Heart right ventricle (tissue), 16 donors: ENCODE measurements at regions not wholly inside any gene's neighbourhood (a gene's known extent, or its start where the extent isn't known, plus 50 kb on each side); places are given as distances from the start of the nearest gene placed in this dataset.
A peak's percentile ranks its signal among the peaks of the same experiment; 100 is the strongest.
"Not testable (repeated sequence)": the region's sequence is repeated elsewhere in the genome, so short reads cannot be mapped to it uniquely, and the experiment has no call there.

Experiments
- ATAC-seq, 8 donors: fragments of 200-7000 bp; cut with Tn5 transposase; one replicate each; pipeline ENCODE4 v1.9.1; 2020; ENCODE audit warnings: mild to moderate bottlenecking in 8 of 8, moderate library complexity in 8 of 8, moderate number of reproducible peaks in 1 of 8
- DNase-seq, 2 donors: peaks; one replicate each; pipeline ENCODE4 v3.0.0-alpha.2; 2020
- H3K27ac ChIP-seq, 10 donors: fragments of 200-600 bp; sonication (generic) in 2 of 10; one replicate each; pipeline versions ENCODE4 v1.5.0 to v1.8.0; 2020 to 2022; ENCODE audit warnings: mild to moderate bottlenecking in 3 of 10
- H3K27me3 ChIP-seq, 7 donors: fragments of 200-600 bp; one replicate each; pipeline ENCODE4 v1.8.0; 2021 to 2022; ENCODE audit warnings: mild to moderate bottlenecking in 2 of 7
- H3K36me3 ChIP-seq, 9 donors: fragments of 200-600 bp; sonication (generic) in 1 of 9; one replicate each; pipeline versions ENCODE4 v1.5.0 to v1.8.0; 2020 to 2022; ENCODE audit warnings: mild to moderate bottlenecking in 2 of 9
- H3K4me1 ChIP-seq, 9 donors: fragments of 200-600 bp; sonication (generic) in 1 of 9; one replicate each; pipeline versions ENCODE4 v1.5.0 to v1.8.0; 2020 to 2022; ENCODE audit warnings: mild to moderate bottlenecking in 4 of 9
- H3K4me3 ChIP-seq, 10 donors: fragments of 200-600 bp; sonication (generic) in 2 of 10; one replicate each; pipeline versions ENCODE4 v1.5.0 to v1.8.0; 2020 to 2022; ENCODE audit warnings: mild to moderate bottlenecking in 7 of 10, moderate library complexity in 2 of 10
- H3K9me3 ChIP-seq, 11 donors: fragments of 200-600 bp in 10 of 11; sonication (generic) in 2 of 11; one replicate each; pipeline versions ENCODE4 v1.5.0 to v1.8.0; 2013 to 2022; ENCODE audit warnings: mild to moderate bottlenecking in 2 of 11, control low read depth in 1 of 11, moderate library complexity in 1 of 11
- WGBS, 2 donors: extraction: QIAGEN DNeasy Blood & Tissue Kit; methylation state at CpG; one replicate each; pipeline ENCODE4 v1.1.7; 2013; ENCODE audit warnings: inconsistent platforms in 1 of 2; 5-methylcytosine and 5-hydroxymethylcytosine counted together
- intact Hi-C, 10 donors: fragments of 100-400 bp; cut with DNase I; formaldehyde crosslinking; loops; one replicate each; pipeline versions ENCODE4 v1.11.1 to v1.14.2; 2022
- TF ChIP-seq, protein P1 (sequence below), 9 donors: fragments of 200-600 bp; sonication (generic) in 2 of 9; IDR thresholded peaks; one replicate each; pipeline versions ENCODE4 v1.5.0 to v1.8.0; 2021 to 2022; ENCODE audit warnings: antibody characterized with exemption in 9 of 9, mild to moderate bottlenecking in 5 of 9, moderate library complexity in 1 of 9
- donor health status: Arrhythmogenic right ventricular cardiomyopathy.
- donor health status: ischemic (EF 13 %, LVEDD 7.1; RV severe dilation, severe dysfunction).
- donor health status: healthy with polysubstance abuse.
- donor health status: DM: no; HTN: yes; CAD: no.
- donor health status: DM: no; HTN: no; CAD: no.
- donor health status: ischemic (EF 25% LVEDD 6.9; RV normal size, moderate dysfunction).
- donor health status: ischemic (EF 25% LVEDD 5.7; RV mildly dilated, moderate dysfunction).
- donor health status: healthy.
- donor health status: DM: yes; HTN: yes; CAD: no.
- donor health status: Ischemic cardiomyopathy.
- donor health status: ischemic (EF 35%, LVEDD 5.7; RV mildly dilated, moderate dysfunction).
- donor health status: nonischemic (EF 11% LVEDD 7.7; RV severe dilation, severe dysfunction).
- donor health status: DM: yes; HTN: yes; CAD: no.
- donor health status: PGD.
- donor health status: ischemic (EF 29% LVEDD 5.4; RV normal size, mild dysfunction).
- donor health status: nonischemic (EF 23%, LVEDD 6.1; RV moderate dilation, normal function).

DNA sequence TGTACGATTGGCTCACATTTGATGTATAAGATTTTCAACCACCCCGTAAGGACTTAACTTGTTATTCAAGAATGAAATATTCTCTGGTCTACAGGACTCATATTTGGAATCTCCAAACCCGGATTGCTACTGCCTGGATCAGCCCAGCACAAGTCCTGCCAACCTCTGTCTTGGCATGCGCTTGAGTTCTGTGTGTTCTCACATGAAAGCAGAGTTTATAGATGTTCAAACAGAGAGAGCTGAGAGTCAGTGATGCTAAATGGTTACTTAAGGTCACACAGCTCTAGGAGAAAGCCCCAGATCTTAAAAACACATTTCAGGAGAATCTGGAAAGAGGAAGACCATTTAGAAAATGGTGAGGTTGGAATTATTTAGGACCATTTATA lies 268.0 kb upstream of the TBL1XR1 start:
- DNase-seq (peak in 1 of 2 donors; percentile 32), ATAC-seq (peak in 7 of 8 donors; percentile 42 to 95 (median 72))
- WGBS, 2 donors = 67 to 69% methylated on average over 4 of the region's 4 CpGs
- Histone ChIP-seq H3K36me3 (no peaks in the 10 kb centered on the region), H3K4me1 (peaks cover 0 to 33% (median 6%) of the 10 kb centered on the region in 9 donors), H3K9me3 (no peaks in the 10 kb centered on the region), H3K27me3 (no peaks in the 10 kb centered on the region), H3K4me3 (no peak overlapping the region), H3K27ac (peak overlapping the region in 2 of 10 donors; percentile 30 to 35)
- intact Hi-C loops = no loop called here
- TF ChIP-seq, protein P1, sequence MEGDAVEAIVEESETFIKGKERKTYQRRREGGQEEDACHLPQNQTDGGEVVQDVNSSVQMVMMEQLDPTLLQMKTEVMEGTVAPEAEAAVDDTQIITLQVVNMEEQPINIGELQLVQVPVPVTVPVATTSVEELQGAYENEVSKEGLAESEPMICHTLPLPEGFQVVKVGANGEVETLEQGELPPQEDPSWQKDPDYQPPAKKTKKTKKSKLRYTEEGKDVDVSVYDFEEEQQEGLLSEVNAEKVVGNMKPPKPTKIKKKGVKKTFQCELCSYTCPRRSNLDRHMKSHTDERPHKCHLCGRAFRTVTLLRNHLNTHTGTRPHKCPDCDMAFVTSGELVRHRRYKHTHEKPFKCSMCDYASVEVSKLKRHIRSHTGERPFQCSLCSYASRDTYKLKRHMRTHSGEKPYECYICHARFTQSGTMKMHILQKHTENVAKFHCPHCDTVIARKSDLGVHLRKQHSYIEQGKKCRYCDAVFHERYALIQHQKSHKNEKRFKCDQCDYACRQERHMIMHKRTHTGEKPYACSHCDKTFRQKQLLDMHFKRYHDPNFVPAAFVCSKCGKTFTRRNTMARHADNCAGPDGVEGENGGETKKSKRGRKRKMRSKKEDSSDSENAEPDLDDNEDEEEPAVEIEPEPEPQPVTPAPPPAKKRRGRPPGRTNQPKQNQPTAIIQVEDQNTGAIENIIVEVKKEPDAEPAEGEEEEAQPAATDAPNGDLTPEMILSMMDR (IDR thresholded peaks at IDR 0.05) = no peak

DNA sequence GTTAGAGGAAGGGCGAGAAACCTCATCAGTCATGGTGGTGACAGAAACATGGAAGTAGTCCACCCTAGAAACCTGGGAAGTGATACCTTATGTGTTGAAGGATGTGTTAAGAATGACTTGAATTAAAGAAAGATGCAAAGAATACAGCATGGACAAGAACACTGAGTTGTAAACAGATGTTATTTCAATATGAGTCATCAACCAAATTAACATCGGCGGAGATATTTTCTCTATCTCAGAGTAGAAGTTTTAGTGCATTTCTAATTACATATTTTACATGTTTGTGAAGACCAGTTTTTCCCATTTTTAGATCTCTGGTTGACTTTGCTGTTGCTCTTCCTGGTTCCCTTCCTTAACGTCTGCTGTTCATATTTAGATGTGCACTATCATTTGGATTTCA lies 268.8 kb upstream of the TBL1XR1 start:
- TF ChIP-seq, protein P1 (IDR thresholded peaks at IDR 0.05) = no peak
- Histone ChIP-seq H3K36me3 (no peaks in the 10 kb centered on the region), H3K27ac (no peak overlapping the region), H3K9me3 (no peaks in the 10 kb centered on the region), H3K4me3 (no peak overlapping the region), H3K4me1 (peaks cover 0 to 26% (median 5%) of the 10 kb centered on the region in 9 donors), H3K27me3 (no peaks in the 10 kb centered on the region)
- intact Hi-C loops = no loop called here
- ATAC-seq (no peak), DNase-seq (no peak)
- 80 to 88% methylated on average over 4 of the region's 4 CpGs for WGBS, 2 donors

DNA sequence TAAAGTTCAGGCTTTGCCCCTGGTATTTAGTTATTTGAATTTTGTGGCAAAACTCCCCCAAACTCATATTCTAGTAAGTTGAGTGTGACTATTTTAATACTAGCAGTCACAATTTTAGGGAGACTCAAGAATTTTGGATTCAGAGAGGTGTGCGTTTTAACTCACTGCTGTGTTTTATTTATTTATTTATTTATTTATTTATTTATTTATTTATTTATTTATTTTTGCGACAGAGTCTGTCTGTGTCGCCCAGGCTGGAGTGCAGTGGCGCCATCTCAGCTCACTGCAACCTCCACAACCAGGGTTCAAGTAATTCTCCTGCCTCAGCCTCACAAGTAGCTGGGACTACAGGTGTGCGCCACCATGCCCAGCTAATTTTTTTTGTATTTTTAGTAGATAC lies 269.3 kb upstream of the TBL1XR1 start:
- intact Hi-C loops, H3K27me3 ChIP-seq, DNase-seq, ATAC-seq, H3K9me3 ChIP-seq, H3K27ac ChIP-seq, H3K36me3 ChIP-seq, H3K4me3 ChIP-seq: not testable (repeated sequence)
- H3K4me1 ChIP-seq = peaks cover 0 to 26% (median 5%) of the 10 kb centered on the region in 9 donors
- WGBS, 2 donors = 98% methylated on average over 5 of the region's 5 CpGs

DNA sequence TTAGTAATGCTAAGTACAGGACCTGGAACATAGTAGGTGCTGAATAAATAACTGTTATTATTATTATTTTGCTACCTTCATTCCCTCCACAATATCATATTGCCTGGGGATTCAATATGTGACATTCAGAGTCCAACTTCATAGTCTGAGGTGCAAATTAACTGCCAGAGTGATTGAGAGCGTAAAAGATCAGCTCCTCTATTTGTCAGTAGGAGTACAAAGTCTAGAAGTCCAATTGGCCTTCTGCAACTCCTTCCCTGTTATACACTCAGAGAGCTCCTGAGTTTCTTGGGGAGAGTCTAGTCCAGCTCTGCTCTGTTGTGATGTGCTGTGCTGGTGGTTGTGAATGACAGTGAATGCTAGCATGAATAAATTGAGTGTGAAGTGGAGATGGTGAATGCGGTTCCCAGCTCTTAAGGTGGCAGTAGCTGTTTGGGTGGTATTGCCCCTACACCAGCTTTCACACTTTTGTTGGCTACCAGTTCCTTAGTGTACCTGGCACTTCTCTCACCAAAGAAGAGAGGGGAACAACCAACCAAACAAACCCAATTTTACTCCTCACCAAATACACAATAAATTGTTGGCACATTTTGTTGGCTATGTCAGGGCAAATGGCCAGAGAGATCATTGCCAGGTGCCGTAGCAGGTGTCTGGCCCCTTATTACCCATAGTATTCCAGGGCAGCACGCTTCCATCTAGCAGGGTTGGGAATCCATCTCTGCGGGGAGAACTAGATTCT lies 270.1 kb upstream of the TBL1XR1 start:
- no peaks in the 10 kb centered on the region for H3K27me3 ChIP-seq
- H3K27ac ChIP-seq = no peak overlapping the region
- TF ChIP-seq, protein P1 (IDR thresholded peaks at IDR 0.05) = no peak
- DNase-seq = no peak
- intact Hi-C loops = no loop called here
- peaks cover 0 to 26% (median 5%) of the 10 kb centered on the region in 9 donors for H3K4me1 ChIP-seq
- 94 to 96% methylated on average over 5 of the region's 5 CpGs for WGBS, 2 donors
- H3K36me3 ChIP-seq = no peaks in the 10 kb centered on the region
- no peak overlapping the region for H3K4me3 ChIP-seq
- H3K9me3 ChIP-seq = no peaks in the 10 kb centered on the region
- ATAC-seq = no peak

DNA sequence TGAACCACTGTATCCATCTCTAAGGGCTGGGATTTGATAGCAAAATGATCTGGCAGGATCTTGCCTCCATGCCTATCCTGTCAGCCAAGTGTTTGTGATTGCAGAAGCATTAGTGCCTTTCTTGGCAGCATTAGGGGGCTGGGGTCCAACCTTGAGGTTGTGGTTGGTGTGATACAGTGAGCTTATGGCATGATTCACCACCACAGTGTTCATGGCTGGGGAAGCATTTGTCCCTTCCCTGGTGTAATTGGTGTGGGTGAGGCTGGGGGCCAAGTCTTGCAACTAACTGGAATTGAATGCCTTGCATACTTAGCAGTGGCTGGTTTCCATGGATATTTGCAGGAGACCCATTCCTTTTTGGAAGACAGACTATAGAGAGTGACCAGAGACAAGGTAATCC lies 271.0 kb upstream of the TBL1XR1 start:
- Histone ChIP-seq H3K4me1 (peaks cover 0 to 26% (median 5%) of the 10 kb centered on the region in 9 donors), H3K36me3 (no peaks in the 10 kb centered on the region), H3K27me3 (no peaks in the 10 kb centered on the region), H3K9me3 (no peaks in the 10 kb centered on the region), H3K4me3 (no peak overlapping the region), H3K27ac (no peak overlapping the region)
- intact Hi-C loops = no loop called here
- ATAC-seq (peak in 3 of 8 donors; percentile 20 to 58 (median 45)), DNase-seq (peak in 1 of 2 donors; percentile 16)
- TF ChIP-seq, protein P1 (IDR thresholded peaks at IDR 0.05) = no peak
